ENCODE measurements at regions not wholly inside any gene's neighbourhood (a gene's known extent, or its start where the extent isn't known, plus 50 kb on each side); places are given as distances from the start of the nearest gene placed in this dataset.

- TF ChIP-seq PRDM2 (tag by site-specific recombination; IDR thresholded peaks at IDR 0.05; ENCODE audit: borderline replicate concordance): no peak
- TF ChIP-seq ZNF488 (tag by site-specific recombination; IDR thresholded peaks at IDR 0.05): no peak
- 0 out of 2 replicates have a peak, but pooled peaks have one; percentile 16 for TF ChIP-seq ZNF629 (tag by site-specific recombination; IDR thresholded peaks at IDR 0.05)
- no peak for TF ChIP-seq ZNF324 (tag by site-specific recombination; IDR thresholded peaks at IDR 0.05)
- TF ChIP-seq ZBTB17 (tag by site-specific recombination; IDR thresholded peaks at IDR 0.05): no peak
- TF ChIP-seq ZNF639 (tag by site-specific recombination; IDR thresholded peaks at IDR 0.05): no peak
- peak; percentile 69 for TF ChIP-seq ZNF341 (tag by site-specific recombination; IDR thresholded peaks at IDR 0.05; ENCODE audit: low read depth)
- TF ChIP-seq ZNF266 (tag by site-specific recombination; IDR thresholded peaks at IDR 0.05; ENCODE audit: low read depth): no peak
- TF ChIP-seq FEZF1 (tag by site-specific recombination; IDR thresholded peaks at IDR 0.05): no peak
- no peak for TF ChIP-seq ZNF157 (tag by site-specific recombination; IDR thresholded peaks at IDR 0.05)
- no peak for TF ChIP-seq ZNF114 (tag by site-specific recombination; IDR thresholded peaks at IDR 0.05)
- no peak for TF ChIP-seq ZNF792 (tag by site-specific recombination; IDR thresholded peaks at IDR 0.05)
- no peak for TF ChIP-seq ZNF280D (tag by site-specific recombination; IDR thresholded peaks at IDR 0.05)
- peak; percentile 76 for TF ChIP-seq YY2 (tag by site-specific recombination; IDR thresholded peaks at IDR 0.05)
- no peak for TF ChIP-seq ZNF391 (tag by site-specific recombination; IDR thresholded peaks at IDR 0.05; ENCODE audit: borderline replicate concordance, low read depth)
- no peak for TF ChIP-seq ZNF701 (tag by site-specific recombination; IDR thresholded peaks at IDR 0.05)
- TF ChIP-seq ZBTB10 (tag by site-specific recombination; IDR thresholded peaks at IDR 0.05): no peak
- no peak for TF ChIP-seq ZNF549 (tag by site-specific recombination; IDR thresholded peaks at IDR 0.05)
- no peak for TF ChIP-seq HOXA7 (CRISPR knock-in tag; IDR thresholded peaks at IDR 0.05; ENCODE audit: borderline replicate concordance)
- TF ChIP-seq ZNF175 (tag by site-specific recombination; IDR thresholded peaks at IDR 0.05): no peak
- TF ChIP-seq ZSCAN23 (tag by site-specific recombination; IDR thresholded peaks at IDR 0.05): no peak
- no peak for TF ChIP-seq SALL2 (tag by site-specific recombination; IDR thresholded peaks at IDR 0.05; ENCODE audit: borderline replicate concordance)
- TF ChIP-seq ZNF670 (tag by site-specific recombination; IDR thresholded peaks at IDR 0.05; ENCODE audit: low read depth): no peak
Observed at GRCh38 chrX:46446727-46447378, 98.4 kb downstream of the ZNF674 start (continued).

Data from HEK293 (cell line).